HEK293 (cell line): ENCODE measurements at regions not wholly inside any gene's neighbourhood (a gene's known extent, or its start where the extent isn't known, plus 50 kb on each side); places are given as distances from the start of the nearest gene placed in this dataset.

Experiments used
- CTCF ChIA-PET: fragments of 350-600 bp; formaldehyde crosslinking; extraction: SDS; loops from one replicate; lab custom pipeline; 2021; ENCODE audit warnings: antibody characterized with exemption; lab: Yijun Ruan, JAX
- POLR2A ChIA-PET: fragments of 300-600 bp; formaldehyde crosslinking; extraction: SDS; loops from one replicate; lab custom pipeline; 2020; ENCODE audit warnings: antibody characterized with exemption, inconsistent platforms; lab: Yijun Ruan, JAX
- H3K27ac ChIP-seq: fragments of 200-500 bp; sonication (Bioruptor generic); 2 replicates; pipeline ENCODE4 v1.5.1; 2014; ENCODE audit warnings: low read depth, low read length, control low read depth, inconsistent platforms; ENCODE audit errors: extremely low read depth
- H3K36me3 ChIP-seq, 2 experiments: fragments of 200-500 bp in 1 of 2; sonication (Bioruptor generic) in 1 of 2; 1 replicate in 1 of 2; 2 replicates in 1 of 2; pipeline ENCODE4 v1.5.1; 2014 to 2017; ENCODE audit warnings: inconsistent platforms in 2 of 2, low read length in 2 of 2; ENCODE audit not compliant: control insufficient read depth in 2 of 2, insufficient read depth in 1 of 2
- H3K4me1 ChIP-seq: fragments of 200-500 bp; sonication (Bioruptor generic); 2 replicates; pipeline ENCODE4 v1.5.1; 2014; ENCODE audit warnings: mild to moderate bottlenecking, low read length, inconsistent platforms; ENCODE audit not compliant: control insufficient read depth, insufficient read depth
- H3K4me3 ChIP-seq: 2 replicates; pipeline ENCODE4 v1.5.1; 2011; ENCODE audit warnings: low read depth, mild to moderate bottlenecking, control low read depth, low read length, moderate library complexity
- H3K9me3 ChIP-seq: fragments of 200-500 bp; sonication (Bioruptor generic); 2 replicates; pipeline ENCODE4 v1.5.1; 2014; ENCODE audit warnings: low read depth, low read length, inconsistent platforms; ENCODE audit not compliant: control insufficient read depth, insufficient read depth
- HOXC10 ChIP-seq: sonication (generic); formaldehyde crosslinking; IDR thresholded peaks from 2 replicates; pipeline ENCODE4 v1.8.1; 2023; ENCODE audit warnings: mild to moderate bottlenecking, missing genetic modification reagents
- KLF10 ChIP-seq: fragments of 450-650 bp; IDR thresholded peaks from 2 replicates; pipeline ENCODE4 v1.5.1; 2018; ENCODE audit warnings: missing biosample characterization, mild to moderate bottlenecking, missing genetic modification characterization
- OSR2 ChIP-seq: fragments of 450-650 bp; formaldehyde crosslinking; IDR thresholded peaks from 2 replicates; pipeline ENCODE4 v1.5.1; 2016; ENCODE audit warnings: missing biosample characterization, missing genetic modification characterization
- OVOL3 ChIP-seq: fragments of 450-650 bp; formaldehyde crosslinking; IDR thresholded peaks from 2 replicates; pipeline ENCODE4 v1.5.1; 2016; ENCODE audit warnings: missing biosample characterization, missing genetic modification characterization
- SCRT2 ChIP-seq: fragments of 450-650 bp; formaldehyde crosslinking; IDR thresholded peaks from 2 replicates; pipeline ENCODE4 v1.5.1; 2016; ENCODE audit warnings: missing biosample characterization, missing genetic modification characterization
- SP3 ChIP-seq: fragments of 450-650 bp; formaldehyde crosslinking; IDR thresholded peaks from 2 replicates; pipeline ENCODE4 v1.5.1; 2016; ENCODE audit warnings: missing biosample characterization, missing genetic modification characterization
- ZBTB1 ChIP-seq: fragments of 450-650 bp; formaldehyde crosslinking; IDR thresholded peaks from 2 replicates; pipeline ENCODE4 v1.5.1; 2016; ENCODE audit warnings: missing biosample characterization, missing genetic modification characterization
- ZBTB17 ChIP-seq: fragments of 450-650 bp; formaldehyde crosslinking; IDR thresholded peaks from 2 replicates; pipeline ENCODE4 v1.5.1; 2016; ENCODE audit warnings: missing biosample characterization, missing genetic modification characterization
- ZBTB26 ChIP-seq: fragments of 450-650 bp; formaldehyde crosslinking; optimal IDR thresholded peaks from 2 replicates; pipeline ENCODE3; 2016; ENCODE audit warnings: missing biosample characterization, mild to moderate bottlenecking, missing genetic modification characterization
- ZBTB44 ChIP-seq: fragments of 450-650 bp; IDR thresholded peaks from 2 replicates; pipeline ENCODE4 v1.5.1; 2018; ENCODE audit warnings: missing biosample characterization, mild to moderate bottlenecking, missing genetic modification characterization
- ZBTB48 ChIP-seq: fragments of 450-650 bp; formaldehyde crosslinking; IDR thresholded peaks from 2 replicates; pipeline ENCODE4 v1.5.1; 2016; ENCODE audit warnings: missing biosample characterization, missing genetic modification characterization
- ZFHX2 ChIP-seq: fragments of 450-650 bp; formaldehyde crosslinking; conservative IDR thresholded peaks from 2 replicates; pipeline ENCODE4 v1.5.1; 2016; ENCODE audit warnings: missing biosample characterization, missing genetic modification characterization
- ZNF202 ChIP-seq: fragments of 450-650 bp; formaldehyde crosslinking; IDR thresholded peaks from 2 replicates; pipeline ENCODE4 v1.5.1; 2016; ENCODE audit warnings: missing biosample characterization, missing genetic modification characterization, borderline replicate concordance
- ZNF274 ChIP-seq, 2 experiments: fragments of 200-500 bp in 1 of 2; fragments of 450-650 bp in 1 of 2; sonication (Bioruptor generic) in 1 of 2; formaldehyde crosslinking in 1 of 2; IDR thresholded peaks; 2 replicates each; pipeline versions ENCODE4 v1.5.1 to v1.6.1; 2014 to 2016; ENCODE audit warnings: borderline replicate concordance in 1 of 2, inconsistent platforms in 1 of 2, low read length in 1 of 2, missing biosample characterization in 1 of 2, missing genetic modification characterization in 1 of 2
- ZNF335 ChIP-seq: fragments of 450-650 bp; formaldehyde crosslinking; conservative IDR thresholded peaks from 2 replicates; pipeline ENCODE4 v1.5.1; 2016; ENCODE audit warnings: missing biosample characterization, missing genetic modification characterization
- ZNF394 ChIP-seq: fragments of 450-650 bp; formaldehyde crosslinking; IDR thresholded peaks from 2 replicates; pipeline ENCODE4 v1.5.1; 2016; ENCODE audit warnings: missing biosample characterization, missing genetic modification characterization, mild to moderate bottlenecking, moderate library complexity, borderline replicate concordance
- ZNF404 ChIP-seq: fragments of 450-650 bp; formaldehyde crosslinking; IDR thresholded peaks from 2 replicates; pipeline ENCODE4 v1.5.1; 2017; ENCODE audit warnings: missing biosample characterization, missing genetic modification characterization
- ZNF426 ChIP-seq: fragments of 450-650 bp; formaldehyde crosslinking; IDR thresholded peaks from 2 replicates; pipeline ENCODE4 v1.5.1; 2017; ENCODE audit warnings: missing biosample characterization, missing genetic modification characterization, mild to moderate bottlenecking, inconsistent platforms, moderate library complexity
- ZNF501 ChIP-seq: fragments of 450-650 bp; formaldehyde crosslinking; IDR thresholded peaks from 2 replicates; pipeline ENCODE4 v1.5.1; 2016; ENCODE audit warnings: missing biosample characterization, missing genetic modification characterization
- ZNF560 ChIP-seq: fragments of 450-650 bp; formaldehyde crosslinking; IDR thresholded peaks from 2 replicates; pipeline ENCODE4 v1.5.1; 2017; ENCODE audit warnings: missing biosample characterization, missing genetic modification characterization, borderline replicate concordance
- ZNF561 ChIP-seq: fragments of 450-650 bp; IDR thresholded peaks from 2 replicates; pipeline ENCODE4 v1.5.1; 2018; ENCODE audit warnings: missing biosample characterization, missing genetic modification characterization, borderline replicate concordance
- ZNF571 ChIP-seq: fragments of 450-650 bp; formaldehyde crosslinking; IDR thresholded peaks from 2 replicates; pipeline ENCODE4 v1.5.0; 2017; ENCODE audit warnings: missing biosample characterization, missing genetic modification characterization
- ZNF645 ChIP-seq: fragments of 450-650 bp; formaldehyde crosslinking; IDR thresholded peaks from 2 replicates; pipeline ENCODE4; 2016; ENCODE audit warnings: missing biosample characterization, missing genetic modification characterization
- ZNF830 ChIP-seq: fragments of 450-650 bp; IDR thresholded peaks from 2 replicates; pipeline ENCODE4 v1.5.0; 2018; ENCODE audit warnings: missing biosample characterization, missing genetic modification characterization, low read depth, mild to moderate bottlenecking, moderate library complexity

DNA sequence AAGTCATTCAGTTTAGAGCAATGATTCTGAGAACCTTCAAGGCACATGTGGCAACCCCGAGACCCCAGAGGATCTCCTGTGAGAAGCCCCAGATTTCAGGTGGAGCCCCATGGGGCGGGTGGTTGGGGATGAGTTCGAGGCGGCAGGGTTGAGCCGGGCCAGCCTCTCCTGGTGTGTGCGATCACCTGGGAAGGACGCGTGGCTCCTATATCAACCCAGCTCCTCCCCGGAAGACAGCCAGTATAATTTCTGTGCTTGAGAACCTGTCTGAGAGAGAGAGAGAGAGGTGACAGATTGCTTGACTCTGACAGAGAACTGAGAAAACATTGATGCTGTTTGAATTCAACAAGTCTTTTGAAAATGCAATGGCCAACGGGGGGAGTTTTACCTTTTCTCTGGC is 89.0 kb downstream of the TEX29 start:
- Histone ChIP-seq H3K9me3 (no peaks in the 10 kb centered on the region), H3K4me3 (no peak overlapping the region), H3K4me1 (no peaks in the 10 kb centered on the region), H3K36me3 (no peaks in the 10 kb centered on the region), H3K27ac (no peak overlapping the region)
- TF ChIP-seq SCRT2 (tag by site-specific recombination) (no peak), ZNF560 (tag by site-specific recombination) (no peak)
- CTCF ChIA-PET, result no interaction called here
- POLR2A ChIA-PET, result no interaction called here

DNA sequence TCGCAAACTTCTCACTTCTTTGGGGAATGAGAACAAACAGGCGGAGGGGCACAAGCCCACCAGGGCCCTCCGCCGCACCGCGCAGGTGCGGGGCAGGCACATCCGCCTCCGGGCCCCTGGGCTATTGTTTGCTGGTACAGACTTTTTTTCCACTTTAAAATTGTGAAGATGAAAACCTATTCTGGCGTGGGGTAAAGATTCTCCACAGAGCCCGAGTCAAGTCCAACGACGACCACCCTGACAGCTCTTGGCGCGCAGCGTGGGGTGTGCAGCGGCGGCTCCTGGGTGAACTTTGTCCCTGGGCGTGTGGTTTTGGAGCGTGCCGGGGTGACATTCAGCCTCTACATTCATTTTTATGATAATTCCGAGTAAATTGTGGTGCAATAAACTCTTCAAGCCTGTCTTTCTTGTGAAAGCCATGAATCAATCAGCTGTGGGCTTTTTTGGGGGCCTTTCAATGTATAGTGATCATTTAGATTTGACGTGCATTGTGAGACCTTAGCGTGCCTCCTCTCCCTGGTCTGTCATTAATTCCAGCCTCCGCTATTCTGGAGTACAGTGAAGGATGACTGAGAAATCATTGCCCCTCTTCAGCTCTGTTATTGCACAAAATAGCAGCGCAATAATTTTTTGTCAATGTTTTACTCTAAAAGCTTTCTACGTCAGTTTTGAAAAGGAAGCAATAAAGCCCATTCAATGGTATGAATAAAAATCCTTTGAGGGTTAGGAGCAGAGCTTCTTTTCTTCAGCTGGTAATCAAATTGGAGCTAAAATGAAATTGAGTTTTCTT is 90.0 kb downstream of the TEX29 start:
- no peaks in the 10 kb centered on the region for H3K36me3 ChIP-seq
- POLR2A ChIA-PET, result no interaction called here
- no peaks in the 10 kb centered on the region for H3K4me1 ChIP-seq
- no peaks in the 10 kb centered on the region for H3K9me3 ChIP-seq
- no peak overlapping the region for H3K27ac ChIP-seq
- no peak overlapping the region for H3K4me3 ChIP-seq
- TF ChIP-seq ZNF571 (tag by site-specific recombination) (no peak), ZNF561 (tag by site-specific recombination) (no peak), SP3 (tag by site-specific recombination) (no peak), OSR2 (tag by site-specific recombination) (no peak), ZBTB48 (no peak), HOXC10 (CRISPR knock-in tag) (no peak), ZNF394 (tag by site-specific recombination) (no peak), OVOL3 (no peak), ZNF426 (tag by site-specific recombination) (no peak), ZBTB44 (tag by site-specific recombination) (no peak), ZNF830 (no peak), ZNF404 (tag by site-specific recombination) (no peak), KLF10 (tag by site-specific recombination) (no peak), ZNF501 (tag by site-specific recombination) (no peak), ZNF274 (IDR thresholded peaks at IDR 0.05; ENCODE audit: low read length) (no peak), ZNF274 (tag by site-specific recombination; IDR thresholded peaks at IDR 0.05; ENCODE audit: borderline replicate concordance) (no peak), ZBTB1 (tag by site-specific recombination) (no peak), ZBTB17 (no peak)
- CTCF ChIA-PET, result interaction anchor here (0.7 kb wide), 1 partner anchor 342 kb away, joined by 3 read pairs; no protein-coding TSS in a partner anchor

DNA sequence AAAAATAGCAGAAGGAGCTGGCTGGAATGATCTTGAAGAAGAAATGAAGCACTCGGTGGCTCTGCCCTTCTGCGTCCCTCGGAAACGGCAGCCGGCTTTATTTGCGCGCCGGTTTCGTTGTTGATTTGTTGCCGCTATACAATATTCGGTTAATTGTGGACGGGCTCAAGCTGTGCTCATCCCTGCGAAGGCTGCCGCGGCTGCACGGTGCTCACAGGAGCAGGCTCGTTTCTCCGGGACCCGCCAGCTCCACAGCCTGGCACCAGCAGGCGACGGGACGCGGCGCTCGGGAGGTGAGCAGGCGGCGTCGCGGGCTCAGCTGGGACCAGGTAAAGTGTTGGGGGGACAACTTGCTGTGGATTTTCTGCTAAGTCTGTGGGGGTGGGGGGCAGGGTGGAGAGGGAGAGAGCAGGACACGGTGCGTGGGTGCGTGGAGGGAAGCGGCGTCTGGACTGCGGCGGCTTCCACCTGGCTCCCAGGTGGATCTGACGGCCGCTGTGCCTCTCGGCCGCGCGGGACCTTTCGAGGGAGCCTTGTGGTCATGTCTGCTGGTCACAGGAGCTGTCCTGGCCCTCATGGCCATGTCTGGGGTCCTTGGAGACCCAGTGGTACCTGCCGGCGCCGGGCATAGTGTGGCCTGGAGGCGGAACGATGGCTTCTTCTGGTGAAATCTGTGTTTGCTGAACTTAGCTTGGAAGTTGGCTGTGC is 90.9 kb downstream of the TEX29 start:
- no peaks in the 10 kb centered on the region for H3K36me3 ChIP-seq
- H3K4me3 ChIP-seq, result peak overlapping the region; percentile 18
- ChIA-PET CTCF (interaction anchor here (0.7 to 1.0 kb wide), 2 partner anchors 22 to 343 kb away, joined by 3 read pairs; no protein-coding TSS in a partner anchor), POLR2A (no interaction called here)
- TF ChIP-seq ZFHX2 (tag by site-specific recombination) (peak; percentile 52), ZNF645 (tag by site-specific recombination) (no peak), ZBTB26 (tag by site-specific recombination) (peak; percentile 21), ZBTB17 (peak; percentile 51), ZNF335 (tag by site-specific recombination) (peak; percentile 43; the same call in 1 of the 2 replicates), ZNF202 (tag by site-specific recombination) (no peak)
- H3K27ac ChIP-seq, result no peak overlapping the region
- H3K4me1 ChIP-seq, result no peaks in the 10 kb centered on the region
- no peaks in the 10 kb centered on the region for H3K9me3 ChIP-seq
